H1 (cell line): ENCODE measurements at regions not wholly inside any gene's neighbourhood (a gene's known extent, or its start where the extent isn't known, plus 50 kb on each side); places are given as distances from the start of the nearest gene placed in this dataset.

Experiments
- CTCF ChIA-PET: fragments of 300-600 bp; sonication (Branson Sonifier 250); formaldehyde crosslinking; loops from one replicate; lab custom pipeline; 2021; ENCODE audit not compliant: partially characterized antibody; lab: Charles Lee
- POLR2A ChIA-PET: fragments of 300-600 bp; sonication (Branson Sonifier 250); formaldehyde crosslinking; loops from one replicate; lab custom pipeline; 2021; ENCODE audit warnings: inconsistent platforms; ENCODE audit not compliant: partially characterized antibody; lab: Charles Lee
- DNase-seq, 2 experiments: peaks; one replicate each; pipeline versions ENCODE4 v3.0.0 to v3.0.0-alpha.2; 2010 to 2022; ENCODE audit warnings: low spot score in 2 of 2, low read depth in 1 of 2, mixed read lengths in 1 of 2
- FAIRE-seq: peaks from 2 replicates; lab custom pipeline; 2011; peaks lifted over from hg19 to GRCh38; lab: Jason Lieb, UNC
- H2AFZ ChIP-seq: 2 replicates; pipeline ENCODE4 v1.8.1; 2012; ENCODE audit warnings: low read length, inconsistent platforms
- H2AK5ac ChIP-seq: 2 replicates; pipeline ENCODE4 v1.6.1; 2013; ENCODE audit warnings: low read depth, low read length
- H2BK120ac ChIP-seq: replicated peaks from 2 replicates; pipeline ENCODE3; 2013; ENCODE audit warnings: low read depth, low read length, inconsistent platforms
- H2BK12ac ChIP-seq: 2 replicates; pipeline ENCODE4 v1.6.1; 2013; ENCODE audit warnings: low read depth, low read length
- H2BK15ac ChIP-seq: 2 replicates; pipeline ENCODE4 v1.6.1; 2013; ENCODE audit warnings: low read length
- H2BK20ac ChIP-seq: 2 replicates; pipeline ENCODE4 v1.6.1; 2013; ENCODE audit warnings: low read length
- H2BK5ac ChIP-seq: 2 replicates; pipeline ENCODE4 v1.6.1; 2013; ENCODE audit warnings: low read depth, low read length
- H3K14ac ChIP-seq: 2 replicates; pipeline ENCODE4 v1.6.1; 2013; ENCODE audit warnings: inconsistent platforms; ENCODE audit not compliant: insufficient read length
- H3K18ac ChIP-seq: 2 replicates; pipeline ENCODE4 v1.6.1; 2013; ENCODE audit warnings: low read length; ENCODE audit errors: extremely low read depth
- H3K23ac ChIP-seq: 2 replicates; pipeline ENCODE4 v1.6.1; 2013; ENCODE audit warnings: inconsistent platforms; ENCODE audit not compliant: insufficient read length
- H3K23me2 ChIP-seq: 2 replicates; pipeline ENCODE4 v1.6.1; 2013; ENCODE audit warnings: low read depth, low read length
- H3K27ac ChIP-seq: 2 replicates; pipeline ENCODE4 v1.6.1; 2011; ENCODE audit warnings: low read depth, low read length, inconsistent platforms
- H3K27me3 ChIP-seq, 4 experiments: replicated peaks in 1 of 4; 1 replicate in 1 of 4; 2 replicates in 3 of 4; pipeline versions ENCODE4 v1.6.1 to v1.8.1; 2011 to 2013; ENCODE audit warnings: low read length in 3 of 4, mild to moderate bottlenecking in 3 of 4, inconsistent platforms in 2 of 4, mixed read lengths in 2 of 4, moderate library complexity in 1 of 4; ENCODE audit not compliant: control insufficient read depth in 3 of 4, insufficient read depth in 3 of 4; ENCODE audit errors: extremely low read depth in 1 of 4
- H3K36me3 ChIP-seq, 4 experiments: 2 replicates each; pipeline versions ENCODE4 v1.6.1 to v1.8.1; 2011 to 2013; ENCODE audit warnings: mild to moderate bottlenecking in 4 of 4, low read length in 3 of 4, moderate library complexity in 2 of 4, control low read depth in 1 of 4, inconsistent platforms in 1 of 4; ENCODE audit not compliant: insufficient read depth in 4 of 4, control insufficient read depth in 2 of 4
- H3K4ac ChIP-seq: replicated peaks from 2 replicates; pipeline ENCODE3; 2013; ENCODE audit warnings: low read length, low read depth, mixed read lengths, inconsistent platforms; ENCODE audit not compliant: insufficient read length
- H3K4me1 ChIP-seq, 4 experiments: replicated peaks in 1 of 4; 1 replicate in 1 of 4; 2 replicates in 3 of 4; pipeline versions ENCODE4 v1.6.1 to v1.8.1; 2011 to 2013; ENCODE audit warnings: low read length in 3 of 4, inconsistent platforms in 2 of 4, mixed read lengths in 1 of 4; ENCODE audit not compliant: insufficient read depth in 4 of 4, control insufficient read depth in 3 of 4
- H3K4me2 ChIP-seq, 2 experiments: 2 replicates each; pipeline versions ENCODE4 v1.6.1 to v1.8.1; 2011 to 2013; ENCODE audit warnings: low read depth in 2 of 2, low read length in 2 of 2, control low read depth in 1 of 2, inconsistent platforms in 1 of 2, mild to moderate bottlenecking in 1 of 2; ENCODE audit not compliant: insufficient read depth in 1 of 2
- H3K4me3 ChIP-seq, 4 experiments: fragments of 200-600, 300-600 bp in 1 of 4; sonication (generic), shearing (Covaris generic), sonication (Bioruptor Twin) in 1 of 4; 2 replicates each; pipeline versions ENCODE4 v1.5.1 to v1.8.1; 2011 to 2016; ENCODE audit warnings: low read length in 4 of 4, low read depth in 3 of 4, control low read depth in 2 of 4, inconsistent platforms in 2 of 4, mild to moderate bottlenecking in 2 of 4, mixed read lengths in 1 of 4, moderate library complexity in 1 of 4; ENCODE audit not compliant: insufficient read depth in 2 of 4; ENCODE audit errors: extremely low read depth in 1 of 4
- H3K56ac ChIP-seq: replicated peaks from 2 replicates; pipeline ENCODE3; 2013; ENCODE audit warnings: low read depth, mild to moderate bottlenecking, mixed read lengths, low read length, inconsistent platforms; ENCODE audit not compliant: insufficient read length
- H3K79me1 ChIP-seq: 2 replicates; pipeline ENCODE4 v1.6.1; 2013; ENCODE audit warnings: low read depth, low read length, control low read depth
- H3K79me2 ChIP-seq, 2 experiments: 2 replicates each; pipeline versions ENCODE4 v1.6.1 to v1.8.1; 2012 to 2013; ENCODE audit warnings: low read length in 2 of 2, mild to moderate bottlenecking in 2 of 2, inconsistent platforms in 1 of 2; ENCODE audit not compliant: insufficient read depth in 2 of 2, control insufficient read depth in 1 of 2
- H3K9ac ChIP-seq, 4 experiments: replicated peaks in 1 of 4; 1 replicate in 1 of 4; 2 replicates in 3 of 4; pipeline versions ENCODE4 v1.6.1 to v1.8.1; 2011 to 2013; ENCODE audit warnings: low read depth in 3 of 4, low read length in 3 of 4, control low read depth in 2 of 4, mild to moderate bottlenecking in 2 of 4, moderate library complexity in 2 of 4, inconsistent platforms in 1 of 4; ENCODE audit errors: extremely low read depth in 1 of 4
- H3K9me3 ChIP-seq, 2 experiments: 2 replicates each; pipeline versions ENCODE4 v1.6.1 to v1.8.1; 2012 to 2013; ENCODE audit warnings: mild to moderate bottlenecking in 2 of 2, moderate library complexity in 2 of 2, control low read depth in 1 of 2, inconsistent platforms in 1 of 2, low read depth in 1 of 2, low read length in 1 of 2, mixed read lengths in 1 of 2; ENCODE audit not compliant: insufficient read depth in 2 of 2
- H4K20me1 ChIP-seq, 2 experiments: replicated peaks in 1 of 2; 2 replicates each; pipeline versions ENCODE3 to v1.8.1; 2011 to 2013; ENCODE audit warnings: inconsistent platforms in 2 of 2, low read length in 2 of 2, mild to moderate bottlenecking in 1 of 2; ENCODE audit not compliant: insufficient read depth in 2 of 2, control insufficient read depth in 1 of 2
- H4K5ac ChIP-seq: 2 replicates; pipeline ENCODE4 v1.6.1; 2013; ENCODE audit warnings: low read length, low read depth, mixed read lengths, inconsistent platforms; ENCODE audit not compliant: insufficient read length
- H4K8ac ChIP-seq: 2 replicates; pipeline ENCODE4 v1.8.0; 2013; ENCODE audit warnings: mild to moderate bottlenecking, moderate library complexity, low read length, inconsistent platforms; ENCODE audit not compliant: insufficient read depth; ENCODE audit errors: extremely low read depth
- H4K91ac ChIP-seq: replicated peaks from 2 replicates; pipeline ENCODE3; 2013; ENCODE audit warnings: low read length, mixed read lengths, inconsistent platforms; ENCODE audit not compliant: insufficient read length
- CBX5 ChIP-seq: fragments of 300-800, 300-1000 bp; sonication (generic); IDR thresholded peaks from 2 replicates; pipeline ENCODE4 v1.7.1; 2016; ENCODE audit warnings: antibody characterized with exemption, low read length, low read depth
- CHD2 ChIP-seq: IDR thresholded peaks from 2 replicates; pipeline ENCODE4 v1.6.1; 2012; ENCODE audit warnings: low read length, improper control_type of control experiment
- JUN ChIP-seq: IDR thresholded peaks from 2 replicates; pipeline ENCODE4 v1.6.1; 2011; ENCODE audit warnings: low read depth, mild to moderate bottlenecking, improper control_type of control experiment, low read length
- NANOG ChIP-seq: IDR thresholded peaks from 2 replicates; pipeline ENCODE4 v1.6.1; 2011; ENCODE audit warnings: low read length, low read depth, mild to moderate bottlenecking, inconsistent platforms; ENCODE audit not compliant: insufficient read depth, poor library complexity, severe bottlenecking
- POLR2AphosphoS5 ChIP-seq: IDR thresholded peaks from 2 replicates; pipeline ENCODE4 v1.6.1; 2011; ENCODE audit warnings: low read depth, low read length
- SP4 ChIP-seq: IDR thresholded peaks from 2 replicates; pipeline ENCODE4 v1.6.1; 2012; ENCODE audit warnings: low read length, inconsistent platforms
- TEAD4 ChIP-seq: IDR thresholded peaks from 2 replicates; pipeline ENCODE4 v1.6.1; 2012; ENCODE audit warnings: low read depth, low read length, inconsistent platforms, mixed read lengths
- WGBS, 2 experiments: shearing (Covaris generic) in 1 of 2; methylation state at CpG; one replicate each; pipeline versions ENCODE4 v1.1.6 to v1.1.7; 2013 to 2015; ENCODE audit warnings: low lambda C conversion rate in 2 of 2, mixed read lengths in 2 of 2, inconsistent platforms in 1 of 2, low coverage in 1 of 2, missing lambda C conversion rate in 1 of 2; ENCODE audit not compliant: insufficient replicate concordance in 2 of 2, insufficient coverage in 1 of 2, insufficient read length in 1 of 2; ENCODE audit errors: extremely low coverage in 1 of 2, missing lambda C conversion rate in 1 of 2; 5-methylcytosine and 5-hydroxymethylcytosine counted together
- TF ChIP-seq, protein P1 (sequence below): IDR thresholded peaks from 2 replicates; pipeline ENCODE4 v1.6.1; 2011; ENCODE audit warnings: low read length, improper control_type of control experiment

DNA sequence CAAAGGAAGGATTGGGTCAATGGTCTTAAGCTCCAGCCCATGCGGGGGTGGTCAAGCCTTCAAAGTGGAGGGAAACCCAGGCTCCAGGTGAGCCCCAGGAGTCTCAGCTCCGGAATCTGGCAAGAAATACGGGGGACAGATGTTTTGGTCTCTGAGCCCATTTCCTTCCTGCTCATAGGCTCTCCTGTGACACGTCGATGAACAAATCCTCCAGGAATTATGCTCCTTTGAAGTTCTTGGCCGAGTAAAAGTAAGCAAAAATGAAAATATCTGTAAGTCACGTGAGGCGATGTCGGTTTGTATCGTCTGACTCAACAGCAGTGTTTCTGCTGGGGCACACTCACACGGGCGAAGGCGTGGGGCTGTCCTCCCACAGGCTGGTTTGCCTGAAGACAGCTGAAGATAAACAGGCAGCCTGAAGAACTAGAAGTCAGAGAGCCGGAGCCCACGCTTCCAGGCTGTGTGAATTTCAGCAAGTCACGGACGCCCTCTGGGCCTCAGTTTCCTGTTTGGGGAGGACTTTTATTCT lies 52.6 kb upstream of the SMNDC1 start:
- POLR2A ChIA-PET, result no interaction called here
- no peak overlapping the region for H3K14ac ChIP-seq
- no peak overlapping the region for H2BK120ac ChIP-seq
- peaks cover 5 to 14% (median 10%) of the 10 kb centered on the region in 4 experiments; a peak in 6 of 7 replicates for H3K4me1 ChIP-seq
- no peak for DNase-seq
- no peak overlapping the region for H3K4me2 ChIP-seq
- H3K79me1 ChIP-seq, result no peaks in the 10 kb centered on the region
- peak overlapping the region; percentile 83; the same call in 1 of the 2 replicates for H2BK12ac ChIP-seq
- no peaks in the 10 kb centered on the region for H3K36me3 ChIP-seq
- no peak overlapping the region for H3K23ac ChIP-seq
- H2BK20ac ChIP-seq, result 0 out of 2 replicates have a peak overlapping the region, but pooled peaks have one; percentile 36
- H3K23me2 ChIP-seq, result no peaks in the 10 kb centered on the region
- 0 out of 2 replicates have a peak overlapping the region, but pooled peaks have one; percentile 14 for H2AFZ ChIP-seq
- H3K27me3 ChIP-seq, result no peaks in the 10 kb centered on the region; a peak in 1 of 7 replicates
- H4K20me1 ChIP-seq, result no peaks in the 10 kb centered on the region
- 89% methylated on average over 17 of the region's 17 CpGs; no CpG with 5 or more reads in 1 of the 2 experiments for WGBS, 2 experiments
- H4K8ac ChIP-seq, result no peak overlapping the region
- H3K18ac ChIP-seq, result no peak overlapping the region
- H3K4me3 ChIP-seq, result no peak overlapping the region
- TF ChIP-seq NANOG (no peak), JUN (no peak), CHD2 (no peak), CBX5 (no peak), TEAD4 (no peak), SP4 (no peak), POLR2AphosphoS5 (no peak)
- TF ChIP-seq, protein P1, sequence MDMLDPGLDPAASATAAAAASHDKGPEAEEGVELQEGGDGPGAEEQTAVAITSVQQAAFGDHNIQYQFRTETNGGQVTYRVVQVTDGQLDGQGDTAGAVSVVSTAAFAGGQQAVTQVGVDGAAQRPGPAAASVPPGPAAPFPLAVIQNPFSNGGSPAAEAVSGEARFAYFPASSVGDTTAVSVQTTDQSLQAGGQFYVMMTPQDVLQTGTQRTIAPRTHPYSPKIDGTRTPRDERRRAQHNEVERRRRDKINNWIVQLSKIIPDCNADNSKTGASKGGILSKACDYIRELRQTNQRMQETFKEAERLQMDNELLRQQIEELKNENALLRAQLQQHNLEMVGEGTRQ, result no peak
- FAIRE-seq, result no peak
- H3K9me3 ChIP-seq, result no peaks in the 10 kb centered on the region
- H4K91ac ChIP-seq, result peak overlapping the region; percentile 49
- no peak overlapping the region for H2AK5ac ChIP-seq
- H3K79me2 ChIP-seq, result no peaks in the 10 kb centered on the region
- no peak overlapping the region for H3K9ac ChIP-seq
- H4K5ac ChIP-seq, result no peak overlapping the region
- no peak overlapping the region for H3K27ac ChIP-seq
- no peak overlapping the region for H3K56ac ChIP-seq
- no peak overlapping the region for H3K4ac ChIP-seq
- CTCF ChIA-PET, result interaction anchor here (1.0 to 3.8 kb wide), 4 partner anchors 9 to 188 kb away, joined by 3 to 49 read pairs (median 7); partner anchors contain the start of gene DUSP5
- H2BK15ac ChIP-seq, result 0 out of 2 replicates have a peak overlapping the region, but pooled peaks have one; percentile 88
- H2BK5ac ChIP-seq, result no peak overlapping the region
